HCT116 (cell line): ENCODE measurements at regions not wholly inside any gene's neighbourhood (a gene's known extent, or its start where the extent isn't known, plus 50 kb on each side); places are given as distances from the start of the nearest gene placed in this dataset.

Experiments used
- POLR2A ChIP-seq: IDR thresholded peaks from 2 replicates; pipeline ENCODE4 v1.7.0; 2011; ENCODE audit warnings: borderline replicate concordance; ENCODE audit not compliant: insufficient read depth, insufficient read length; ENCODE audit errors: extremely low read depth
- POLR2AphosphoS5 ChIP-seq: IDR thresholded peaks from 2 replicates; pipeline ENCODE4 v1.6.1; 2011; ENCODE audit warnings: mild to moderate bottlenecking, low read depth, low read length, moderate library complexity
- RAD21 ChIP-seq: IDR thresholded peaks from 2 replicates; pipeline ENCODE4 v1.6.1; 2012; ENCODE audit warnings: low read depth, mild to moderate bottlenecking
- REST ChIP-seq: IDR thresholded peaks from 2 replicates; pipeline ENCODE4 v1.6.1; 2012; ENCODE audit warnings: low read depth
- ZFX ChIP-seq: fragments of 450-650 bp; IDR thresholded peaks from 2 replicates; pipeline ENCODE4 v1.6.1; 2017
- TF ChIP-seq, protein P1 (sequence below), 3 experiments: fragments of 200-600 bp in 1 of 3; sonication (generic) in 1 of 3; IDR thresholded peaks in 2 of 3; conservative IDR thresholded peaks in 1 of 3; 2 replicates each; pipeline ENCODE4 v1.5.1; 2012 to 2017; ENCODE audit warnings: low read depth in 2 of 3, low read length in 2 of 3, antibody characterized with exemption in 1 of 3, borderline replicate concordance in 1 of 3, control low read depth in 1 of 3, mild to moderate bottlenecking in 1 of 3, mixed read lengths in 1 of 3, mixed run types in 1 of 3, moderate library complexity in 1 of 3; ENCODE audit not compliant: insufficient read depth in 1 of 3

DNA sequence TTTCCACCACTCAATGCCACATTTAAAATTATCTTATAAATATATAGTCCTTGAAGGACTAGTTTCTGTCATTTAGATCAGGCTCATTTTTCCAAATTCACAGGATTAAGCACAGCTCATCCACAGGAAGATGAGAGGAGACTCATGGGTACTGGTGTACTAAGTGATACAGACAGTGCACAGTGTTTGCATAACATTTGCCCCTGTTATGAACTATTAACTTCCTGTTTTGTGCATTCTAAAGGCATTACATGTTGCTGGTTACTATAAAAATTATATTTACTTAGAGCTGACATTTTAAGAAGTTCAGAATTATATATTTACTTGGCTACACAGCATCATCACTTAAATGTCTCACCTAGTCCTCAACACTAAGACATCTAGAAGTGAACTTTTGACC, 772.0 kb downstream of the TECRL start:
- TF ChIP-seq RAD21, result no peak
- TF ChIP-seq, protein P1, sequence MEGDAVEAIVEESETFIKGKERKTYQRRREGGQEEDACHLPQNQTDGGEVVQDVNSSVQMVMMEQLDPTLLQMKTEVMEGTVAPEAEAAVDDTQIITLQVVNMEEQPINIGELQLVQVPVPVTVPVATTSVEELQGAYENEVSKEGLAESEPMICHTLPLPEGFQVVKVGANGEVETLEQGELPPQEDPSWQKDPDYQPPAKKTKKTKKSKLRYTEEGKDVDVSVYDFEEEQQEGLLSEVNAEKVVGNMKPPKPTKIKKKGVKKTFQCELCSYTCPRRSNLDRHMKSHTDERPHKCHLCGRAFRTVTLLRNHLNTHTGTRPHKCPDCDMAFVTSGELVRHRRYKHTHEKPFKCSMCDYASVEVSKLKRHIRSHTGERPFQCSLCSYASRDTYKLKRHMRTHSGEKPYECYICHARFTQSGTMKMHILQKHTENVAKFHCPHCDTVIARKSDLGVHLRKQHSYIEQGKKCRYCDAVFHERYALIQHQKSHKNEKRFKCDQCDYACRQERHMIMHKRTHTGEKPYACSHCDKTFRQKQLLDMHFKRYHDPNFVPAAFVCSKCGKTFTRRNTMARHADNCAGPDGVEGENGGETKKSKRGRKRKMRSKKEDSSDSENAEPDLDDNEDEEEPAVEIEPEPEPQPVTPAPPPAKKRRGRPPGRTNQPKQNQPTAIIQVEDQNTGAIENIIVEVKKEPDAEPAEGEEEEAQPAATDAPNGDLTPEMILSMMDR (IDR thresholded peaks at IDR 0.05 in 2 of 3, conservative IDR thresholded peaks at IDR 0.05 in 1 of 3; ENCODE audit: borderline replicate concordance in 1 of 3, insufficient read depth in 1 of 3, low read depth in 2 of 3, low read length in 2 of 3), result no peak
- no peak for TF ChIP-seq POLR2AphosphoS5
- TF ChIP-seq POLR2A, result no peak
- TF ChIP-seq REST, result no peak
- no peak for TF ChIP-seq ZFX
